ENCODE measurements at regions not wholly inside any gene's neighbourhood (a gene's known extent, or its start where the extent isn't known, plus 50 kb on each side); places are given as distances from the start of the nearest gene placed in this dataset.

GRCh38 chr2:65957454-65957853 lies 477.5 kb upstream of the MEIS1 start:
- Histone ChIP-seq H3K14ac (replicated peaks; ENCODE audit: low read depth, low read length) (no peak overlapping the region), H3K36me3 (ENCODE audit: control insufficient read depth, insufficient read depth, low read length) (no peaks in the 10 kb centered on the region), H2BK120ac (ENCODE audit: low read depth, low read length) (no peak overlapping the region), H3K4ac (ENCODE audit: low read depth, low read length) (no peak overlapping the region), H2BK15ac (ENCODE audit: low read depth, low read length) (no peak overlapping the region), H3K18ac (ENCODE audit: low read depth, low read length) (no peak overlapping the region), H2AK9ac (replicated peaks; ENCODE audit: low read depth, low read length, poor library complexity) (no peak overlapping the region), H4K20me1 (ENCODE audit: insufficient read depth, low read length) (no peaks in the 10 kb centered on the region), H4K8ac (ENCODE audit: low read depth in 2 of 2, low read length in 2 of 2) (no peak overlapping the region), H2AK5ac (ENCODE audit: low read depth, low read length) (no peak overlapping the region), H2AFZ (replicated peaks; ENCODE audit: low read length, poor library complexity) (no peak overlapping the region), H3K9me3 (ENCODE audit: control insufficient read depth, insufficient read depth, low read length) (no peaks in the 10 kb centered on the region), H3K56ac (ENCODE audit: extremely low read depth, insufficient read depth, low read length) (no peak overlapping the region), H4K91ac (ENCODE audit: insufficient read depth, low read depth, low read length) (no peak overlapping the region), H3K27ac (ENCODE audit: insufficient read depth, low read length) (no peak overlapping the region), H4K5ac (ENCODE audit: low read depth, low read length) (no peak overlapping the region), H3K79me1 (ENCODE audit: low read depth in 1 of 2, low read length in 2 of 2) (no peaks in the 10 kb centered on the region), H2BK5ac (ENCODE audit: low read depth, low read length, poor library complexity, severe bottlenecking) (no peak overlapping the region), H2BK20ac (ENCODE audit: low read depth, low read length) (no peak overlapping the region), H3K23ac (ENCODE audit: low read depth, low read length) (no peak overlapping the region), H3K4me1 (ENCODE audit: control insufficient read depth, insufficient read depth, low read length) (no peaks in the 10 kb centered on the region), H3K4me2 (ENCODE audit: low read depth, low read length) (no peak overlapping the region), H3K4me3 (ENCODE audit: insufficient read depth, low read depth, low read length) (no peak overlapping the region), H3K9ac (ENCODE audit: low read depth, low read length) (no peak overlapping the region), H3K27me3 (ENCODE audit: control insufficient read depth, insufficient read depth, low read length) (no peaks in the 10 kb centered on the region), H3K9me1 (ENCODE audit: insufficient read depth, low read length) (no peaks in the 10 kb centered on the region)
- ATAC-seq (ENCODE audit: low read depth) (no peak), DNase-seq (no peak)
- in situ Hi-C loops (cut with MboI; ENCODE audit: low sequenced_read_pairs): no loop called here
- no CpG with 5 or more reads among the region's 2 CpGs for WGBS, 2 experiments (ENCODE audit: extremely low coverage in 2 of 2, insufficient read length in 1 of 2)
- intact Hi-C loops (cut with micrococcal nuclease): no loop called here
- ChIA-PET POLR2A (ENCODE audit: unreplicated experiment) (no interaction called here), CTCF (no interaction called here)
- dilution Hi-C loops (cut with HindIII; ENCODE audit: low sequenced_read_pairs, unreplicated experiment): no loop called here
- no peak for TF ChIP-seq CEBPB (IDR thresholded peaks at IDR 0.05; ENCODE audit: low read depth, low read length)
- no peak for TF ChIP-seq RAD21 (IDR thresholded peaks at IDR 0.05; ENCODE audit: low read length)
- no TSS peak for BruUV-seq (replicated peaks)

All from IMR-90 (cell line).